Liver (tissue), 8 donors: ENCODE measurements at regions not wholly inside any gene's neighbourhood (a gene's known extent, or its start where the extent isn't known, plus 50 kb on each side); places are given as distances from the start of the nearest gene placed in this dataset.

ENCODE experiments used
- DNase-seq: peaks from one replicate; pipeline ENCODE4 v3.0.0-alpha.2; 2017; ENCODE audit warnings: low spot score
- H3K27ac ChIP-seq, 2 donors: one replicate each; pipeline ENCODE4 v1.7.0; 2013; ENCODE audit warnings: inconsistent platforms in 2 of 2, low read length in 2 of 2, control low read depth in 1 of 2, low read depth in 1 of 2, mild to moderate bottlenecking in 1 of 2
- H3K27me3 ChIP-seq, 4 donors: one replicate each; pipeline versions ENCODE4 v1.6.1 to v1.7.0; 2013; ENCODE audit warnings: low read length in 3 of 4, inconsistent platforms in 1 of 4, mild to moderate bottlenecking in 1 of 4, moderate library complexity in 1 of 4; ENCODE audit not compliant: control insufficient read depth in 4 of 4, insufficient read depth in 4 of 4
- H3K36me3 ChIP-seq, 4 donors: one replicate each; pipeline versions ENCODE4 v1.6.1 to v1.7.0; 2013; ENCODE audit warnings: low read length in 3 of 4, mild to moderate bottlenecking in 3 of 4, low read depth in 1 of 4, moderate library complexity in 1 of 4; ENCODE audit not compliant: control insufficient read depth in 4 of 4, insufficient read depth in 3 of 4
- H3K4me1 ChIP-seq, 4 donors: one replicate each; pipeline versions ENCODE4 v1.6.1 to v1.7.0; 2013; ENCODE audit warnings: low read length in 3 of 4, mild to moderate bottlenecking in 3 of 4, moderate library complexity in 1 of 4; ENCODE audit not compliant: control insufficient read depth in 4 of 4, insufficient read depth in 4 of 4
- H3K4me3 ChIP-seq, 3 donors: one replicate each; pipeline versions ENCODE4 v1.6.1 to v1.7.0; 2013; ENCODE audit warnings: low read length in 3 of 3, control low read depth in 1 of 3, low read depth in 1 of 3, mild to moderate bottlenecking in 1 of 3
- H3K9ac ChIP-seq, 2 donors: one replicate each; pipeline ENCODE4 v1.7.0; 2013; ENCODE audit warnings: low read length in 2 of 2, mild to moderate bottlenecking in 2 of 2, moderate library complexity in 2 of 2, control low read depth in 1 of 2, low read depth in 1 of 2
- H3K9me3 ChIP-seq, 4 donors: one replicate each; pipeline versions ENCODE4 v1.6.1 to v1.7.0; 2013; ENCODE audit warnings: low read length in 3 of 4; ENCODE audit not compliant: control insufficient read depth in 4 of 4
- ATF3 ChIP-seq: IDR thresholded peaks from 2 replicates; pipeline ENCODE4 v1.6.1; 2016; ENCODE audit warnings: antibody characterized with exemption
- EGR1 ChIP-seq, 2 donors: IDR thresholded peaks; 2 replicates each; pipeline ENCODE4 v1.6.1; 2016 to 2018; ENCODE audit warnings: antibody characterized with exemption in 2 of 2, low read depth in 2 of 2
- FOXA2 ChIP-seq: IDR thresholded peaks from 2 replicates; pipeline ENCODE4 v1.6.1; 2016; ENCODE audit warnings: antibody characterized with exemption
- GABPA ChIP-seq, 2 donors: IDR thresholded peaks in 1 of 2; conservative IDR thresholded peaks in 1 of 2; 2 replicates each; pipeline ENCODE4 v1.6.1; 2016; ENCODE audit warnings: antibody characterized with exemption in 2 of 2, mild to moderate bottlenecking in 1 of 2, moderate library complexity in 1 of 2
- HNF4A ChIP-seq, 2 donors: conservative IDR thresholded peaks; 2 replicates each; pipeline ENCODE4 v1.6.1; 2016; ENCODE audit warnings: antibody characterized with exemption in 2 of 2, mild to moderate bottlenecking in 2 of 2
- HNF4G ChIP-seq: IDR thresholded peaks from 2 replicates; pipeline ENCODE4 v1.6.1; 2016; ENCODE audit warnings: antibody characterized with exemption
- MAX ChIP-seq: IDR thresholded peaks from 2 replicates; pipeline ENCODE4 v1.6.1; 2016; ENCODE audit warnings: antibody characterized with exemption
- RAD21 ChIP-seq, 2 donors: IDR thresholded peaks; 2 replicates each; pipeline ENCODE4 v1.6.1; 2016; ENCODE audit warnings: antibody characterized with exemption in 2 of 2, mild to moderate bottlenecking in 2 of 2
- SP1 ChIP-seq: IDR thresholded peaks from 2 replicates; pipeline ENCODE4 v1.6.1; 2018; ENCODE audit warnings: antibody characterized with exemption, mild to moderate bottlenecking
- TAF1 ChIP-seq: conservative IDR thresholded peaks from 2 replicates; pipeline ENCODE4 v1.6.1; 2016; ENCODE audit warnings: antibody characterized with exemption, mild to moderate bottlenecking
- YY1 ChIP-seq: IDR thresholded peaks from 2 replicates; pipeline ENCODE4 v1.6.1; 2016; ENCODE audit warnings: antibody characterized with exemption, mild to moderate bottlenecking
- WGBS: extraction: QIAGEN DNeasy Blood & Tissue Kit; methylation state at CpG from one replicate; pipeline ENCODE4 v1.1.7; 2013; 5-methylcytosine and 5-hydroxymethylcytosine counted together
- TF ChIP-seq, protein P1 (sequence below): IDR thresholded peaks from 2 replicates; pipeline ENCODE4 v1.6.1; 2016; ENCODE audit warnings: antibody characterized with exemption, mild to moderate bottlenecking
- TF ChIP-seq, protein P2 (sequence below): fragments of 150-350 bp; IDR thresholded peaks from 2 replicates; pipeline ENCODE4 v1.5.1; 2017; ENCODE audit warnings: improper control_type of control experiment, low read depth, low read length; ENCODE audit not compliant: missing input control
- TF ChIP-seq, protein P3 (sequence below): IDR thresholded peaks from 2 replicates; pipeline ENCODE4 v1.6.1; 2016; ENCODE audit warnings: antibody characterized with exemption
- donor health status: healthy.
- donor health status: healthy.
- donor health status: healthy.
- donor health status: healthy.
- donor health status: healthy.

- Histone ChIP-seq H3K9ac (no peak overlapping the region), H3K36me3 (no peaks in the 10 kb centered on the region), H3K9me3 (no peaks in the 10 kb centered on the region), H3K27ac (no peak overlapping the region), H3K4me1 (no peaks in the 10 kb centered on the region), H3K4me3 (no peak overlapping the region), H3K27me3 (no peaks in the 10 kb centered on the region)
- TF ChIP-seq EGR1 (IDR thresholded peaks at IDR 0.05; ENCODE audit: low read depth in 2 of 2) (no peak), MAX (no peak), YY1 (no peak), GABPA (IDR thresholded peaks at IDR 0.05 in 1 of 2, conservative IDR thresholded peaks at IDR 0.05 in 1 of 2) (no peak), HNF4G (no peak)
- TF ChIP-seq, protein P1, sequence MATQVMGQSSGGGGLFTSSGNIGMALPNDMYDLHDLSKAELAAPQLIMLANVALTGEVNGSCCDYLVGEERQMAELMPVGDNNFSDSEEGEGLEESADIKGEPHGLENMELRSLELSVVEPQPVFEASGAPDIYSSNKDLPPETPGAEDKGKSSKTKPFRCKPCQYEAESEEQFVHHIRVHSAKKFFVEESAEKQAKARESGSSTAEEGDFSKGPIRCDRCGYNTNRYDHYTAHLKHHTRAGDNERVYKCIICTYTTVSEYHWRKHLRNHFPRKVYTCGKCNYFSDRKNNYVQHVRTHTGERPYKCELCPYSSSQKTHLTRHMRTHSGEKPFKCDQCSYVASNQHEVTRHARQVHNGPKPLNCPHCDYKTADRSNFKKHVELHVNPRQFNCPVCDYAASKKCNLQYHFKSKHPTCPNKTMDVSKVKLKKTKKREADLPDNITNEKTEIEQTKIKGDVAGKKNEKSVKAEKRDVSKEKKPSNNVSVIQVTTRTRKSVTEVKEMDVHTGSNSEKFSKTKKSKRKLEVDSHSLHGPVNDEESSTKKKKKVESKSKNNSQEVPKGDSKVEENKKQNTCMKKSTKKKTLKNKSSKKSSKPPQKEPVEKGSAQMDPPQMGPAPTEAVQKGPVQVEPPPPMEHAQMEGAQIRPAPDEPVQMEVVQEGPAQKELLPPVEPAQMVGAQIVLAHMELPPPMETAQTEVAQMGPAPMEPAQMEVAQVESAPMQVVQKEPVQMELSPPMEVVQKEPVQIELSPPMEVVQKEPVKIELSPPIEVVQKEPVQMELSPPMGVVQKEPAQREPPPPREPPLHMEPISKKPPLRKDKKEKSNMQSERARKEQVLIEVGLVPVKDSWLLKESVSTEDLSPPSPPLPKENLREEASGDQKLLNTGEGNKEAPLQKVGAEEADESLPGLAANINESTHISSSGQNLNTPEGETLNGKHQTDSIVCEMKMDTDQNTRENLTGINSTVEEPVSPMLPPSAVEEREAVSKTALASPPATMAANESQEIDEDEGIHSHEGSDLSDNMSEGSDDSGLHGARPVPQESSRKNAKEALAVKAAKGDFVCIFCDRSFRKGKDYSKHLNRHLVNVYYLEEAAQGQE = no peak
- no peak for DNase-seq
Measured at GRCh38 chr2:19823507-19823906, 78.3 kb downstream of the TTC32 start.

DNA sequence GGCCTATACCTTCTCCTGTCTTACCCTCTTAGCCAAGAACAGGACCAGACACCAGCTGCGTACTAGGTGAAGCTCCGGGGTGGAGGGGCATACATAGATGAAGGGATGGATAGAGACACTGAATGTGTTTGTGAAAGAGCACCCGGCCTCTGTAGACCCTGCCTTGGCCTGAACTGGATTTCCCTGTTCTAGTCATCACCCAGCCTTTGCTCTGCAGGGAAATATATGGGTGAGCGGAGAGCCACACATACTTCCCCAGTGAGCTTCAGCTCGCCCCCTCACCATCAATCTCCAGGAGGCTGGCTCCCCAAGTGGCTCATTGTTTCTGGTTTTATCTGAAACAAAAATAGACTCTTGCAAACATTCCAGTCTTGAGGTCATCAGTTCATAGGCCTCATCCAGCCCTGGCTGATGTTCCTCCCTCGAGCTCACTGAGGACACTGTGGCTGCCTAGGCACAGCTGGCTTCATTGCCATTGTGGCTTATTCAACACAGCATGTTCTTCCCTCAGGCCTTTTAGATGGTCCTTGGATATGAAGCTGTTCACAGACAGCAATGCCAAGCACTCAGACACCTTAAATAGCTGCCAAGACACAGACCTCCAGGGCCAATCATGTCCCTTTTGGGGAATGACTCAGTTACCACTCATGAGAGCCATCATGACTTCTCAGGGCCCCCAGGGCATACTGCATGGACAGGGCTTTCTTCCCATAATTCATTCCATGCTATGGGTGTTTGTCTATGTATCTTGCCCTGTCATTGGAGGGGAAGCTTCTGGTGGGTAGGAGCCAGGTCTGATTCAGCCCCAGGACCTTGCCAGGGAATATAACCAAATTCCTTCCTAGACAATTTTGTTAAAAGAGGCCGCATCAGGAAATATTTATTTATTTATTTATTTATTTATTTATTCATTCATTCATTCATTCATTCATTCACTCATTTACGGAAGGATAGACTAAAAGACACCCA is 82.4 kb downstream of the TTC32 start:
- no peaks in the 10 kb centered on the region for H3K4me1 ChIP-seq
- no peak overlapping the region for H3K9ac ChIP-seq
- WGBS = 91% methylated on average over 8 of the region's 8 CpGs
- H3K36me3 ChIP-seq = no peaks in the 10 kb centered on the region
- TF ChIP-seq RAD21 (IDR thresholded peaks at IDR 0.05) (no peak), SP1 (no peak), YY1 (no peak), FOXA2 (no peak), HNF4A (conservative IDR thresholded peaks at IDR 0.05) (no peak), TAF1 (no peak), MAX (no peak), ATF3 (no peak)
- TF ChIP-seq, protein P2, sequence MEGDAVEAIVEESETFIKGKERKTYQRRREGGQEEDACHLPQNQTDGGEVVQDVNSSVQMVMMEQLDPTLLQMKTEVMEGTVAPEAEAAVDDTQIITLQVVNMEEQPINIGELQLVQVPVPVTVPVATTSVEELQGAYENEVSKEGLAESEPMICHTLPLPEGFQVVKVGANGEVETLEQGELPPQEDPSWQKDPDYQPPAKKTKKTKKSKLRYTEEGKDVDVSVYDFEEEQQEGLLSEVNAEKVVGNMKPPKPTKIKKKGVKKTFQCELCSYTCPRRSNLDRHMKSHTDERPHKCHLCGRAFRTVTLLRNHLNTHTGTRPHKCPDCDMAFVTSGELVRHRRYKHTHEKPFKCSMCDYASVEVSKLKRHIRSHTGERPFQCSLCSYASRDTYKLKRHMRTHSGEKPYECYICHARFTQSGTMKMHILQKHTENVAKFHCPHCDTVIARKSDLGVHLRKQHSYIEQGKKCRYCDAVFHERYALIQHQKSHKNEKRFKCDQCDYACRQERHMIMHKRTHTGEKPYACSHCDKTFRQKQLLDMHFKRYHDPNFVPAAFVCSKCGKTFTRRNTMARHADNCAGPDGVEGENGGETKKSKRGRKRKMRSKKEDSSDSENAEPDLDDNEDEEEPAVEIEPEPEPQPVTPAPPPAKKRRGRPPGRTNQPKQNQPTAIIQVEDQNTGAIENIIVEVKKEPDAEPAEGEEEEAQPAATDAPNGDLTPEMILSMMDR = no peak
- TF ChIP-seq, protein P3, sequence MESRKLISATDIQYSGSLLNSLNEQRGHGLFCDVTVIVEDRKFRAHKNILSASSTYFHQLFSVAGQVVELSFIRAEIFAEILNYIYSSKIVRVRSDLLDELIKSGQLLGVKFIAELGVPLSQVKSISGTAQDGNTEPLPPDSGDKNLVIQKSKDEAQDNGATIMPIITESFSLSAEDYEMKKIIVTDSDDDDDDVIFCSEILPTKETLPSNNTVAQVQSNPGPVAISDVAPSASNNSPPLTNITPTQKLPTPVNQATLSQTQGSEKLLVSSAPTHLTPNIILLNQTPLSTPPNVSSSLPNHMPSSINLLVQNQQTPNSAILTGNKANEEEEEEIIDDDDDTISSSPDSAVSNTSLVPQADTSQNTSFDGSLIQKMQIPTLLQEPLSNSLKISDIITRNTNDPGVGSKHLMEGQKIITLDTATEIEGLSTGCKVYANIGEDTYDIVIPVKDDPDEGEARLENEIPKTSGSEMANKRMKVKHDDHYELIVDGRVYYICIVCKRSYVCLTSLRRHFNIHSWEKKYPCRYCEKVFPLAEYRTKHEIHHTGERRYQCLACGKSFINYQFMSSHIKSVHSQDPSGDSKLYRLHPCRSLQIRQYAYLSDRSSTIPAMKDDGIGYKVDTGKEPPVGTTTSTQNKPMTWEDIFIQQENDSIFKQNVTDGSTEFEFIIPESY = no peak
- H3K27me3 ChIP-seq = no peaks in the 10 kb centered on the region
- no peak for DNase-seq
- no peaks in the 10 kb centered on the region for H3K9me3 ChIP-seq
- H3K27ac ChIP-seq = no peak overlapping the region
- no peak overlapping the region for H3K4me3 ChIP-seq
